ENCODE measurements at regions not wholly inside any gene's neighbourhood (a gene's known extent, or its start where the extent isn't known, plus 50 kb on each side); places are given as distances from the start of the nearest gene placed in this dataset.

- peak; percentile 37 for DNase-seq (ENCODE audit: low spot score)
These were observed 95.9 kb upstream of the SPTBN1 start for GRCh38 chr2:54360055-54360792.

- no peak for DNase-seq (ENCODE audit: low spot score)
These were observed 91.7 kb upstream of the SPTBN1 start for GRCh38 chr2:54364409-54364808.

- no peak for DNase-seq (ENCODE audit: low spot score)
These were observed 90.5 kb upstream of the SPTBN1 start for GRCh38 chr2:54365661-54366060.

- DNase-seq (ENCODE audit: low spot score): no peak
These were observed 89.4 kb upstream of the SPTBN1 start for GRCh38 chr2:54366487-54367280.

GRCh38 chr2:54370405-54371104 lies 85.6 kb upstream of the SPTBN1 start:
- DNase-seq (ENCODE audit: low spot score): peak; percentile 38

GRCh38 chr2:54371460-54372065 lies 84.6 kb upstream of the SPTBN1 start:
- DNase-seq (ENCODE audit: low spot score): no peak

- DNase-seq (ENCODE audit: low spot score): no peak
These were observed 83.8 kb upstream of the SPTBN1 start for GRCh38 chr2:54372361-54372760.

- DNase-seq (ENCODE audit: low spot score): no peak
These were observed 82.3 kb upstream of the SPTBN1 start for GRCh38 chr2:54373855-54374254.

GRCh38 chr2:54374591-54375364 lies 81.3 kb upstream of the SPTBN1 start:
- no peak for DNase-seq (ENCODE audit: low spot score)

GRCh38 chr2:54377451-54377850 lies 78.7 kb upstream of the SPTBN1 start:
- no peak for DNase-seq (ENCODE audit: low spot score)

- no peak for DNase-seq (ENCODE audit: low spot score)
These were observed 78.1 kb upstream of the SPTBN1 start for GRCh38 chr2:54377901-54378493.

- DNase-seq (ENCODE audit: low spot score): no peak
These were observed 75.5 kb upstream of the SPTBN1 start for GRCh38 chr2:54380670-54381069.

- no peak for DNase-seq (ENCODE audit: low spot score)
These were observed 74.8 kb upstream of the SPTBN1 start for GRCh38 chr2:54381293-54381692.

- DNase-seq (ENCODE audit: low spot score): no peak
These were observed 73.5 kb upstream of the SPTBN1 start for GRCh38 chr2:54382601-54383000.

GRCh38 chr2:54384301-54385203 lies 71.6 kb upstream of the SPTBN1 start:
- DNase-seq (ENCODE audit: low spot score): peak; percentile 96

GRCh38 chr2:54385271-54385670 lies 70.9 kb upstream of the SPTBN1 start:
- DNase-seq (ENCODE audit: low spot score): no peak

- no peak for DNase-seq (ENCODE audit: low spot score)
These were observed 69.5 kb upstream of the SPTBN1 start for GRCh38 chr2:54386585-54386984.

- DNase-seq (ENCODE audit: low spot score): no peak
These were observed 68.8 kb upstream of the SPTBN1 start for GRCh38 chr2:54387059-54387991.

- DNase-seq (ENCODE audit: low spot score): no peak
These were observed 68.1 kb upstream of the SPTBN1 start for GRCh38 chr2:54388076-54388475.

All from COLO829 (cell line).